Esophagus squamous epithelium (tissue), 4 donors: ENCODE measurements at regions not wholly inside any gene's neighbourhood (a gene's known extent, or its start where the extent isn't known, plus 50 kb on each side); places are given as distances from the start of the nearest gene placed in this dataset.

Experiments
- CTCF ChIP-seq, 6 experiments: fragments of 450-650 bp in 4 of 6; fragments of 200-600 bp in 2 of 6; sonication (generic) in 2 of 6; IDR thresholded peaks; one replicate each; pipeline ENCODE4 v1.5.1; 2016 to 2019; ENCODE audit warnings: antibody characterized with exemption in 6 of 6, mild to moderate bottlenecking in 4 of 6, moderate library complexity in 4 of 6
- POLR2A ChIP-seq, 4 donors: fragments of 450-650 bp; IDR thresholded peaks; one replicate each; pipeline ENCODE4 v1.6.1; 2017; ENCODE audit warnings: antibody characterized with exemption in 4 of 4, mild to moderate bottlenecking in 4 of 4, moderate library complexity in 3 of 4

DNA sequence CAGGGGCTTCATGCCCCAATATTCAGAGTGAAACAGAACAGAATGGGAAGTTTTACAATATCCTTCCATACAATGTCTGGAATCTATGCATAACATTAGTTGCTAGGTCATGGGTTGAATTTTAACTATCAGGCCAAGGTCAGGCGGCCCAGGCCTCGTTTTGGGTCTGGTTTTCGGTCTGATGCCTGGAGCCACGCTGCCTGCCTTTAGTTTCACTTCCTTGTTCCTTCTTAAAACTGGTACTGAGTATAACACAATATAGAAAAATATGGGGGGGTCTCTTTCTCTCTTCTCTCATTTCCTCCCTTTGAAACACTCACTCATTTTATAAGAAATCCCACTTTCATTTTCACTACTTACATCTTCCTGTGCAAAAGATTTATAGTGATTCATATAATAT is 1243.8 kb downstream of the CDY2B start:
- TF ChIP-seq CTCF (IDR thresholded peaks at IDR 0.05) (no peak), POLR2A (IDR thresholded peaks at IDR 0.05) (no peak)
